Nephron progenitor cell (in vitro differentiated cells): ENCODE measurements at regions not wholly inside any gene's neighbourhood (a gene's known extent, or its start where the extent isn't known, plus 50 kb on each side); places are given as distances from the start of the nearest gene placed in this dataset.
A peak's percentile ranks its signal among the peaks of the same experiment; 100 is the strongest.
"Not testable (repeated sequence)": the region's sequence is repeated elsewhere in the genome, so short reads cannot be mapped to it uniquely, and the experiment has no call there.

ENCODE experiments used
- DNase-seq: peaks from one replicate; pipeline ENCODE4 v3.0.0; 2021
- H3K27ac Mint-ChIP-seq: 2 replicates; pipeline ENCODE4 v1.8.0; 2021; ENCODE audit warnings: mild to moderate bottlenecking, moderate library complexity, mixed read lengths
- H3K27me3 Mint-ChIP-seq: 2 replicates; pipeline ENCODE4 v1.8.0; 2021; ENCODE audit warnings: mild to moderate bottlenecking, low read depth, mixed read lengths; ENCODE audit not compliant: poor library complexity
- H3K36me3 Mint-ChIP-seq: 2 replicates; pipeline ENCODE4 v1.8.0; 2021; ENCODE audit warnings: low read depth, mixed read lengths
- H3K4me1 Mint-ChIP-seq: 2 replicates; pipeline ENCODE4 v1.8.0; 2021; ENCODE audit warnings: mixed read lengths
- H3K4me3 Mint-ChIP-seq: 2 replicates; pipeline ENCODE4 v1.8.0; 2021; ENCODE audit warnings: mild to moderate bottlenecking, moderate library complexity, mixed read lengths
- H3K9me3 Mint-ChIP-seq: 2 replicates; pipeline ENCODE4 v1.8.0; 2021; ENCODE audit warnings: mild to moderate bottlenecking, moderate library complexity, mixed read lengths
- CTCF ChIP-seq: fragments of 200-600 bp; sonication (generic); IDR thresholded peaks from 2 replicates; pipeline ENCODE4 v1.5.0; 2021; ENCODE audit warnings: antibody characterized with exemption

- Mint-ChIP-seq H3K27me3 (no peaks in the 10 kb centered on the region), H3K4me3 (no peak overlapping the region), H3K36me3 (no peaks in the 10 kb centered on the region), H3K4me1 (no peaks in the 10 kb centered on the region), H3K27ac (peak overlapping the region; percentile 45), H3K9me3 (no peaks in the 10 kb centered on the region)
- no peak for TF ChIP-seq CTCF
- no peak for DNase-seq
Measured at GRCh38 chr4:171235521-171235920, 577.7 kb upstream of the GALNTL6 start.

- DNase-seq, H3K27ac Mint-ChIP-seq, H3K4me1 Mint-ChIP-seq, H3K36me3 Mint-ChIP-seq, H3K9me3 Mint-ChIP-seq, H3K27me3 Mint-ChIP-seq, H3K4me3 Mint-ChIP-seq: not testable (repeated sequence)
Measured at GRCh38 chr4:171229354-171229753, 583.9 kb upstream of the GALNTL6 start.

GRCh38 chr4:171221181-171221580 lies 592.0 kb upstream of the GALNTL6 start:
- Mint-ChIP-seq H3K27ac (no peak overlapping the region), H3K27me3 (no peaks in the 10 kb centered on the region), H3K4me3 (no peak overlapping the region), H3K9me3 (no peaks in the 10 kb centered on the region), H3K36me3 (no peaks in the 10 kb centered on the region), H3K4me1 (no peaks in the 10 kb centered on the region)
- DNase-seq: no peak
- TF ChIP-seq CTCF: no peak

- H3K9me3 Mint-ChIP-seq: no peaks in the 10 kb centered on the region
- H3K4me1 Mint-ChIP-seq: no peaks in the 10 kb centered on the region
- H3K27me3 Mint-ChIP-seq: peaks cover 2% of the 10 kb centered on the region
- H3K27ac Mint-ChIP-seq: no peak overlapping the region
- no peak for DNase-seq
- no peak for TF ChIP-seq CTCF
- no peaks in the 10 kb centered on the region for H3K36me3 Mint-ChIP-seq
- H3K4me3 Mint-ChIP-seq: no peak overlapping the region
Measured at GRCh38 chr4:171203425-171203824, 609.8 kb upstream of the GALNTL6 start.

GRCh38 chr4:171202908-171203307 lies 610.3 kb upstream of the GALNTL6 start:
- Mint-ChIP-seq H3K27me3 (peaks cover 2% of the 10 kb centered on the region), H3K27ac (no peak overlapping the region), H3K36me3 (no peaks in the 10 kb centered on the region), H3K4me1 (no peaks in the 10 kb centered on the region), H3K9me3 (no peaks in the 10 kb centered on the region), H3K4me3 (no peak overlapping the region)
- TF ChIP-seq CTCF: no peak
- DNase-seq: no peak

GRCh38 chr4:171186700-171187099 lies 626.5 kb upstream of the GALNTL6 start:
- Mint-ChIP-seq H3K27me3 (no peaks in the 10 kb centered on the region), H3K9me3 (no peaks in the 10 kb centered on the region), H3K4me1 (no peaks in the 10 kb centered on the region), H3K27ac (no peak overlapping the region), H3K36me3 (no peaks in the 10 kb centered on the region), H3K4me3 (no peak overlapping the region)
- no peak for DNase-seq
- TF ChIP-seq CTCF: no peak
